Mesenchymal stem cell (in vitro differentiated cells and primary cell): ENCODE measurements at regions not wholly inside any gene's neighbourhood (a gene's known extent, or its start where the extent isn't known, plus 50 kb on each side); places are given as distances from the start of the nearest gene placed in this dataset.

ENCODE experiments used
- DNase-seq: peaks from one replicate; pipeline ENCODE4 v3.0.0-alpha.2; 2013
- H2AFZ ChIP-seq: one replicate; pipeline ENCODE4 v1.6.1; 2013; ENCODE audit warnings: low read depth, mild to moderate bottlenecking, control low read depth, inconsistent platforms, low read length, moderate library complexity
- H2AK5ac ChIP-seq: 2 replicates; pipeline ENCODE4 v1.6.1; 2013; ENCODE audit warnings: low read length, moderate library complexity, mild to moderate bottlenecking, inconsistent platforms; ENCODE audit not compliant: severe bottlenecking
- H2BK120ac ChIP-seq: one replicate; pipeline ENCODE4 v1.6.1; 2013; ENCODE audit warnings: low read depth, mild to moderate bottlenecking, inconsistent platforms, low read length, moderate library complexity
- H2BK12ac ChIP-seq, 2 experiments: one replicate each; pipeline ENCODE4 v1.6.1; 2013; ENCODE audit warnings: inconsistent platforms in 2 of 2, low read length in 2 of 2, mild to moderate bottlenecking in 2 of 2, moderate library complexity in 2 of 2, control low read depth in 1 of 2
- H2BK15ac ChIP-seq: one replicate; pipeline ENCODE4 v1.6.1; 2013; ENCODE audit warnings: mild to moderate bottlenecking, low read depth, inconsistent platforms; ENCODE audit not compliant: poor library complexity, severe bottlenecking
- H2BK5ac ChIP-seq: 2 replicates; pipeline ENCODE4 v1.6.1; 2013; ENCODE audit warnings: low read depth, mild to moderate bottlenecking, low read length, control low read depth, inconsistent platforms; ENCODE audit not compliant: poor library complexity, severe bottlenecking
- H3K14ac ChIP-seq, 2 experiments: one replicate each; pipeline ENCODE4 v1.6.1; 2013; ENCODE audit warnings: inconsistent platforms in 2 of 2, low read length in 2 of 2, control low read depth in 1 of 2, mild to moderate bottlenecking in 1 of 2, moderate library complexity in 1 of 2
- H3K18ac ChIP-seq, 2 experiments: one replicate each; pipeline ENCODE4 v1.6.1; 2013; ENCODE audit warnings: inconsistent platforms in 2 of 2, low read length in 2 of 2, control low read depth in 1 of 2, low read depth in 1 of 2, mild to moderate bottlenecking in 1 of 2
- H3K23ac ChIP-seq, 2 experiments: one replicate each; pipeline ENCODE4 v1.6.1; 2013; ENCODE audit warnings: inconsistent platforms in 2 of 2, low read length in 2 of 2, mild to moderate bottlenecking in 2 of 2, moderate library complexity in 2 of 2, control low read depth in 1 of 2
- H3K27ac ChIP-seq: 2 replicates; pipeline ENCODE4 v1.5.1; 2013; ENCODE audit warnings: mild to moderate bottlenecking, moderate library complexity, low read length, control low read depth, inconsistent platforms; ENCODE audit not compliant: poor library complexity, severe bottlenecking
- H3K27me3 ChIP-seq, 2 experiments: 2 replicates each; pipeline versions ENCODE4 v1.6.1 to v1.7.0; 2013; ENCODE audit warnings: low read length in 2 of 2, mild to moderate bottlenecking in 2 of 2, moderate library complexity in 2 of 2, control low read depth in 1 of 2, inconsistent platforms in 1 of 2; ENCODE audit not compliant: control insufficient read depth in 1 of 2, insufficient read depth in 1 of 2
- H3K36me3 ChIP-seq, 2 experiments: 2 replicates each; pipeline versions ENCODE4 v1.6.1 to v1.7.0; 2013; ENCODE audit warnings: low read length in 2 of 2, control low read depth in 1 of 2, inconsistent platforms in 1 of 2, low read depth in 1 of 2, mild to moderate bottlenecking in 1 of 2; ENCODE audit not compliant: insufficient read depth in 2 of 2, control insufficient read depth in 1 of 2
- H3K4ac ChIP-seq, 2 experiments: one replicate each; pipeline ENCODE4 v1.6.1; 2013; ENCODE audit warnings: inconsistent platforms in 2 of 2, low read length in 2 of 2, mild to moderate bottlenecking in 2 of 2, moderate library complexity in 2 of 2, control low read depth in 1 of 2, low read depth in 1 of 2
- H3K4me1 ChIP-seq: 2 replicates; pipeline ENCODE4 v1.6.1; 2013; ENCODE audit warnings: low read depth, low read length, control low read depth; ENCODE audit not compliant: control insufficient read depth, insufficient read depth
- H3K4me2 ChIP-seq: 2 replicates; pipeline ENCODE4 v1.6.1; 2013; ENCODE audit warnings: low read length, mild to moderate bottlenecking, inconsistent platforms; ENCODE audit not compliant: poor library complexity, severe bottlenecking
- H3K4me3 ChIP-seq, 2 experiments: 2 replicates each; pipeline versions ENCODE4 v1.5.1 to v1.7.0; 2013; ENCODE audit warnings: low read length in 2 of 2, mild to moderate bottlenecking in 2 of 2, control low read depth in 1 of 2, low read depth in 1 of 2; ENCODE audit not compliant: insufficient read depth in 1 of 2
- H3K79me1 ChIP-seq: replicated peaks from 2 replicates; pipeline ENCODE4 v1.6.1; 2013; ENCODE audit warnings: mild to moderate bottlenecking, control low read depth, low read length, inconsistent platforms; ENCODE audit not compliant: poor library complexity, severe bottlenecking
- H3K9ac ChIP-seq: 2 replicates; pipeline ENCODE4 v1.7.0; 2013; ENCODE audit warnings: mild to moderate bottlenecking, low read length, moderate library complexity
- H3K9me3 ChIP-seq: 2 replicates; pipeline ENCODE4 v1.7.0; 2013; ENCODE audit warnings: mild to moderate bottlenecking, low read length; ENCODE audit not compliant: control insufficient read depth
- H4K8ac ChIP-seq: one replicate; pipeline ENCODE4 v1.6.1; 2013; ENCODE audit warnings: inconsistent platforms, mild to moderate bottlenecking, low read length, moderate library complexity
- H4K91ac ChIP-seq: one replicate; pipeline ENCODE4 v1.6.1; 2013; ENCODE audit warnings: mild to moderate bottlenecking, low read length, inconsistent platforms
- WGBS: methylation state at CpG from one replicate; pipeline ENCODE4 v1.1.7; 2013; ENCODE audit warnings: mixed read lengths; 5-methylcytosine and 5-hydroxymethylcytosine counted together

- H2AFZ ChIP-seq = no peak overlapping the region
- H2BK15ac ChIP-seq = no peak overlapping the region
- H2BK12ac ChIP-seq = no peak overlapping the region
- no peak overlapping the region for H3K18ac ChIP-seq
- H3K4ac ChIP-seq = no peak overlapping the region
- no peak overlapping the region for H2BK5ac ChIP-seq
- no peak overlapping the region for H3K23ac ChIP-seq
- 84% methylated on average over 2 of the region's 2 CpGs for WGBS
- H3K4me2 ChIP-seq = no peak overlapping the region
- no peak overlapping the region for H2BK120ac ChIP-seq
- no peaks in the 10 kb centered on the region for H3K9me3 ChIP-seq
- H3K9ac ChIP-seq = no peak overlapping the region
- no peak overlapping the region for H3K4me3 ChIP-seq
- H4K91ac ChIP-seq = no peak overlapping the region
- H3K27ac ChIP-seq = no peak overlapping the region
- H3K79me1 ChIP-seq = no peaks in the 10 kb centered on the region
- H3K27me3 ChIP-seq = no peaks in the 10 kb centered on the region
- H3K4me1 ChIP-seq = no peaks in the 10 kb centered on the region
- H4K8ac ChIP-seq = no peak overlapping the region
- H2AK5ac ChIP-seq = no peak overlapping the region
- DNase-seq = no peak
- H3K36me3 ChIP-seq = no peaks in the 10 kb centered on the region
- H3K14ac ChIP-seq = no peak overlapping the region
Observed at GRCh38 chr7:14999331-14999730, 96.8 kb upstream of the DGKB start.

- Histone ChIP-seq H3K4me1 (no peaks in the 10 kb centered on the region), H3K27ac (no peak overlapping the region), H3K14ac (no peak overlapping the region), H2BK12ac (no peak overlapping the region), H2AFZ (no peak overlapping the region), H3K4me2 (no peak overlapping the region), H2AK5ac (no peak overlapping the region), H3K18ac (no peak overlapping the region), H3K27me3 (no peaks in the 10 kb centered on the region), H3K36me3 (no peaks in the 10 kb centered on the region), H3K79me1 (no peaks in the 10 kb centered on the region), H4K8ac (no peak overlapping the region), H2BK5ac (no peak overlapping the region), H3K9me3 (no peaks in the 10 kb centered on the region), H4K91ac (no peak overlapping the region), H3K4ac (no peak overlapping the region), H3K9ac (no peak overlapping the region), H3K4me3 (no peak overlapping the region), H3K23ac (no peak overlapping the region), H2BK15ac (no peak overlapping the region), H2BK120ac (no peak overlapping the region)
- 94% methylated on average over 2 of the region's 2 CpGs for WGBS
- no peak for DNase-seq
Observed at GRCh38 chr7:14995774-14996173, 93.2 kb upstream of the DGKB start.

- Histone ChIP-seq H3K9me3 (no peaks in the 10 kb centered on the region), H3K4ac (no peak overlapping the region), H2BK15ac (no peak overlapping the region), H3K27me3 (no peaks in the 10 kb centered on the region), H3K79me1 (no peaks in the 10 kb centered on the region), H3K4me2 (no peak overlapping the region), H2AK5ac (no peak overlapping the region), H2BK12ac (no peak overlapping the region), H3K4me1 (no peaks in the 10 kb centered on the region), H3K27ac (no peak overlapping the region), H4K91ac (no peak overlapping the region), H3K18ac (no peak overlapping the region), H3K36me3 (no peaks in the 10 kb centered on the region), H3K14ac (no peak overlapping the region), H4K8ac (no peak overlapping the region), H3K9ac (no peak overlapping the region), H2BK5ac (no peak overlapping the region), H2AFZ (no peak overlapping the region), H2BK120ac (no peak overlapping the region), H3K23ac (no peak overlapping the region), H3K4me3 (no peak overlapping the region)
- WGBS = 96% methylated on average over 1 of the region's 2 CpGs
- no peak for DNase-seq
Observed at GRCh38 chr7:14988941-14989340, 86.4 kb upstream of the DGKB start.

- H2BK120ac ChIP-seq = no peak overlapping the region
- H3K18ac ChIP-seq = no peak overlapping the region
- H3K4ac ChIP-seq = no peak overlapping the region
- H3K27me3 ChIP-seq = no peaks in the 10 kb centered on the region
- no peak overlapping the region for H3K23ac ChIP-seq
- H2AFZ ChIP-seq = no peak overlapping the region
- H2AK5ac ChIP-seq = no peak overlapping the region
- H3K4me2 ChIP-seq = no peak overlapping the region
- no peak overlapping the region for H4K8ac ChIP-seq
- no peaks in the 10 kb centered on the region for H3K36me3 ChIP-seq
- H3K9me3 ChIP-seq = no peaks in the 10 kb centered on the region
- H3K9ac ChIP-seq = no peak overlapping the region
- no peak for DNase-seq
- H3K79me1 ChIP-seq = no peaks in the 10 kb centered on the region
- H3K4me1 ChIP-seq = no peaks in the 10 kb centered on the region
- H3K14ac ChIP-seq = no peak overlapping the region
- no peak overlapping the region for H2BK12ac ChIP-seq
- no peak overlapping the region for H2BK15ac ChIP-seq
- WGBS = 86% methylated on average over 2 of the region's 3 CpGs
- no peak overlapping the region for H3K4me3 ChIP-seq
- no peak overlapping the region for H4K91ac ChIP-seq
- H3K27ac ChIP-seq = no peak overlapping the region
- H2BK5ac ChIP-seq = no peak overlapping the region
Observed at GRCh38 chr7:14978687-14979086, 76.1 kb upstream of the DGKB start.
